Dedifferentiated amniotic fluid mesenchymal stem cell (primary cell): ENCODE measurements at regions not wholly inside any gene's neighbourhood (a gene's known extent, or its start where the extent isn't known, plus 50 kb on each side); places are given as distances from the start of the nearest gene placed in this dataset.

Source experiments
- DNase-seq: peaks from one replicate; pipeline ENCODE4 v3.0.0-alpha.2; 2016; ENCODE audit errors: extremely low spot score

- DNase-seq: no peak
These were observed 52.5 kb upstream of the PITX2 start for GRCh38 chr4:110675426-110675825.

- DNase-seq: no peak
These were observed 53.4 kb upstream of the PITX2 start for GRCh38 chr4:110676241-110676640.

GRCh38 chr4:110678517-110679227, 55.8 kb upstream of the PITX2 start:
- DNase-seq: no peak

GRCh38 chr4:110680265-110680664, 57.4 kb upstream of the PITX2 start:
- DNase-seq: no peak

GRCh38 chr4:110681381-110681780, 58.5 kb upstream of the PITX2 start:
- DNase-seq: no peak

- no peak for DNase-seq
These were observed 59.4 kb upstream of the PITX2 start for GRCh38 chr4:110682311-110682710.

GRCh38 chr4:110683601-110684000, 60.7 kb upstream of the PITX2 start:
- DNase-seq: no peak

- no peak for DNase-seq
These were observed 79.4 kb upstream of the PITX2 start for GRCh38 chr4:110702326-110702725.

- no peak for DNase-seq
These were observed 82.0 kb upstream of the PITX2 start for GRCh38 chr4:110704748-110705439.

- no peak for DNase-seq
These were observed 82.5 kb upstream of the PITX2 start for GRCh38 chr4:110705440-110705782.

- no peak for DNase-seq
These were observed 87.2 kb upstream of the PITX2 start for GRCh38 chr4:110710070-110710469.

- no peak for DNase-seq
These were observed 89.6 kb upstream of the PITX2 start for GRCh38 chr4:110712486-110712885.

- no peak for DNase-seq
These were observed 107.4 kb upstream of the PITX2 start for GRCh38 chr4:110730318-110730717.

- DNase-seq: no peak
These were observed 111.0 kb upstream of the PITX2 start for GRCh38 chr4:110733901-110734300.

- DNase-seq: no peak
These were observed 112.8 kb upstream of the PITX2 start for GRCh38 chr4:110735686-110736085.

- no peak for DNase-seq
These were observed 115.1 kb upstream of the PITX2 start for GRCh38 chr4:110737931-110738330.

- no peak for DNase-seq
These were observed 119.3 kb upstream of the PITX2 start for GRCh38 chr4:110742143-110742542.

GRCh38 chr4:110748071-110748470, 125.2 kb upstream of the PITX2 start:
- no peak for DNase-seq

- DNase-seq: no peak
These were observed 128.3 kb upstream of the PITX2 start for GRCh38 chr4:110751183-110751582.

GRCh38 chr4:110751986-110752385, 129.1 kb upstream of the PITX2 start:
- DNase-seq: no peak

- DNase-seq: no peak
These were observed 130.6 kb upstream of the PITX2 start for GRCh38 chr4:110753466-110753865.

- no peak for DNase-seq
These were observed 131.8 kb upstream of the PITX2 start for GRCh38 chr4:110754716-110755115.

- no peak for DNase-seq
These were observed 146.7 kb upstream of the PITX2 start for GRCh38 chr4:110769578-110769977.

GRCh38 chr4:110770353-110770752, 147.5 kb upstream of the PITX2 start:
- DNase-seq: no peak
